Fibroblast of villous mesenchyme (primary cell): ENCODE measurements at regions not wholly inside any gene's neighbourhood (a gene's known extent, or its start where the extent isn't known, plus 50 kb on each side); places are given as distances from the start of the nearest gene placed in this dataset.

Experiments used
- DNase-seq: peaks from one replicate; pipeline ENCODE4 v3.0.0-alpha.2; 2010; ENCODE audit warnings: low read depth
- H3K4me3 ChIP-seq: 2 replicates; pipeline ENCODE4 v1.5.1; 2011; ENCODE audit warnings: low read depth, mild to moderate bottlenecking, low read length
- CTCF ChIP-seq: IDR thresholded peaks from 2 replicates; pipeline ENCODE4 v1.5.1; 2012; ENCODE audit warnings: low read depth, mild to moderate bottlenecking, low read length; ENCODE audit not compliant: insufficient read depth

GRCh38 chr19:29295285-29295684 is 82.3 kb upstream of the UQCRFS1 start:
- no peak for DNase-seq
- TF ChIP-seq CTCF: no peak
- H3K4me3 ChIP-seq: no peak overlapping the region

GRCh38 chr19:29297381-29297780 is 84.4 kb upstream of the UQCRFS1 start:
- no peak overlapping the region for H3K4me3 ChIP-seq
- TF ChIP-seq CTCF: no peak
- no peak for DNase-seq

- TF ChIP-seq CTCF: no peak
- no peak for DNase-seq
- H3K4me3 ChIP-seq: no peak overlapping the region
These were observed 86.7 kb upstream of the UQCRFS1 start for GRCh38 chr19:29299416-29300380.

- H3K4me3 ChIP-seq: no peak overlapping the region
- no peak for TF ChIP-seq CTCF
- DNase-seq: no peak
These were observed 89.3 kb upstream of the UQCRFS1 start for GRCh38 chr19:29302002-29302928.

- DNase-seq: no peak
- no peak for TF ChIP-seq CTCF
- H3K4me3 ChIP-seq: no peak overlapping the region
These were observed 90.2 kb upstream of the UQCRFS1 start for GRCh38 chr19:29303069-29303718.

GRCh38 chr19:29303719-29304090 is 90.8 kb upstream of the UQCRFS1 start:
- TF ChIP-seq CTCF: no peak
- H3K4me3 ChIP-seq: no peak overlapping the region
- no peak for DNase-seq
